Caco-2 (cell line): ENCODE measurements at regions not wholly inside any gene's neighbourhood (a gene's known extent, or its start where the extent isn't known, plus 50 kb on each side); places are given as distances from the start of the nearest gene placed in this dataset.

Experiments
- BruUV-seq: library from RNA; stranded (reverse); fragments of 400-500 nt; replicated peaks from 2 replicates; lab custom pipeline; 2021; lab: Mats Ljungman, UMichigan
- CTCF ChIA-PET: fragments of 300-600 bp; sonication (Branson Sonifier 250); formaldehyde crosslinking; loops from one replicate; lab custom pipeline; 2022; ENCODE audit warnings: antibody characterized with exemption; lab: Charles Lee
- POLR2A ChIA-PET: fragments of 300-600 bp; sonication (Branson Sonifier 250); formaldehyde crosslinking; loops from one replicate; lab custom pipeline; 2022; ENCODE audit warnings: antibody characterized with exemption; lab: Charles Lee
- DNase-seq, 2 experiments: peaks; one replicate each; pipeline versions ENCODE4 v3.0.0 to v3.0.0-alpha.2; 2020 to 2022
- H3K27me3 ChIP-seq: replicated peaks from 2 replicates; pipeline ENCODE4 v1.6.0; 2011; ENCODE audit warnings: low read length; ENCODE audit not compliant: control insufficient read depth, insufficient read depth
- H3K36me3 ChIP-seq: 2 replicates; pipeline ENCODE4 v1.5.1; 2011; ENCODE audit warnings: low read length; ENCODE audit not compliant: control insufficient read depth, insufficient read depth
- H3K4me1 ChIP-seq: fragments of 250-450 bp; sonication (Bioruptor Pico); 2 replicates; pipeline ENCODE4 v1.5.1; 2020; ENCODE audit warnings: mild to moderate bottlenecking
- H3K4me3 ChIP-seq: 2 replicates; pipeline ENCODE4 v1.5.1; 2011; ENCODE audit warnings: low read depth, mild to moderate bottlenecking, control low read depth, low read length
- H3K9me3 ChIP-seq: fragments of 250-450 bp; sonication (Bioruptor Pico); 2 replicates; pipeline ENCODE4 v1.5.1; 2020; ENCODE audit warnings: mild to moderate bottlenecking, moderate library complexity
- H3K27ac Mint-ChIP-seq: one replicate; pipeline ENCODE4 v1.8.0; 2022; ENCODE audit warnings: mixed read lengths; ENCODE audit not compliant: unreplicated experiment
- H3K27me3 Mint-ChIP-seq: one replicate; pipeline ENCODE4 v1.8.0; 2022; ENCODE audit warnings: mixed read lengths; ENCODE audit not compliant: insufficient read depth, unreplicated experiment
- H3K36me3 Mint-ChIP-seq: one replicate; pipeline ENCODE4 v1.8.0; 2022; ENCODE audit warnings: mild to moderate bottlenecking, mixed read lengths; ENCODE audit not compliant: insufficient read depth, unreplicated experiment
- H3K4me1 Mint-ChIP-seq: one replicate; pipeline ENCODE4 v1.8.0; 2022; ENCODE audit warnings: low read depth, mixed read lengths; ENCODE audit not compliant: unreplicated experiment
- H3K4me3 Mint-ChIP-seq: one replicate; pipeline ENCODE4 v1.8.0; 2022; ENCODE audit warnings: mild to moderate bottlenecking, moderate library complexity, mixed read lengths; ENCODE audit not compliant: unreplicated experiment
- H3K9me3 Mint-ChIP-seq: one replicate; pipeline ENCODE4 v1.8.0; 2022; ENCODE audit warnings: mixed read lengths; ENCODE audit not compliant: unreplicated experiment
- intact Hi-C: fragments of 100-400 bp; cut with micrococcal nuclease; formaldehyde crosslinking; loops from one replicate; pipeline ENCODE4 v1.10.0; 2022; ENCODE audit not compliant: unreplicated experiment
- TF ChIP-seq, protein P1 (sequence below), 2 experiments: fragments of 200-600 bp in 1 of 2; IDR thresholded peaks; 1 replicate in 1 of 2; 2 replicates in 1 of 2; pipeline versions ENCODE4 v1.5.1 to v1.8.0; 2011 to 2022; ENCODE audit warnings: antibody characterized with exemption in 1 of 2, control low read depth in 1 of 2, inconsistent platforms in 1 of 2, low read depth in 1 of 2, low read length in 1 of 2, mild to moderate bottlenecking in 1 of 2, moderate library complexity in 1 of 2; ENCODE audit not compliant: insufficient read depth in 1 of 2, severe bottlenecking in 1 of 2, unreplicated experiment in 1 of 2

DNA sequence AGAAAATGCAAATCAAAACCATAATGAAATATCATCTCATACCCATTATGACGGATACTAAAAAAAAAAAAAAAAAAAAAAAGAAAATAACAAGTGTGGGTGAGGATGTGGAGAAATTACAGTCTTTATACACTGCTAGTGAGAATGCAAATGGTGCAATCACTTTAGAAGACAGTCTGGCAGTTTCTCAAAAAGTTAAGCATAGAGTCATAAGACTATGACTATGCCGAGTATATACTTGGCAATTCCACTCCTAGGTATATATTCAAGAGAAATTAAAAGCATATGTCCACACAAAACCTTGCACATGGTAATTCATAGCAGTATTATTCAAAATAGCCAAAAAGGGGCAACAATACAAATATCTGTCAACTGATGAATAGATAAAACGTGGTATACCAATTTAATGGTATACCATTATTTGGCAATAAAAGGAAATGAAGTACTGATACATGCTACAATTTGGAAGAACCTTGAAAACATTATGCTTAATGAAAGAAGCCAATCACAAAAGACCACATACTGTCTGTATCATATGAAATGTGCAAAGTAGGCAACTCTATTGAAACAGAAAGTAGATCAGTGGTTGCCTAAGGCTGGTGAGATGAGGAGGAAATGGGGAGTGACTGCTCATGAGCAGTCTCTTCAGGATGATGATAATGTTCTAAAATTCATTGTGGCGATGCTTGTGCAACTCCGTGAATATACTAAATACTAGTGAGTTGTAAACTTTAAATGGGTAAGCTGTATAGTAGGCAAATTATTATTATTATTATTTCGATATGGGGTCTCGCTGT is 90.1 kb upstream of the NANOS1 start:
- H3K36me3 ChIP-seq: no peaks in the 10 kb centered on the region
- Mint-ChIP-seq H3K9me3 (no peaks in the 10 kb centered on the region), H3K27me3 (peaks cover 10% of the 10 kb centered on the region), H3K4me1 (no peaks in the 10 kb centered on the region), H3K27ac (no peak overlapping the region), H3K36me3 (no peaks in the 10 kb centered on the region), H3K4me3 (no peak overlapping the region)
- ChIA-PET CTCF (no interaction called here), POLR2A (no interaction called here)
- TF ChIP-seq, protein P1, sequence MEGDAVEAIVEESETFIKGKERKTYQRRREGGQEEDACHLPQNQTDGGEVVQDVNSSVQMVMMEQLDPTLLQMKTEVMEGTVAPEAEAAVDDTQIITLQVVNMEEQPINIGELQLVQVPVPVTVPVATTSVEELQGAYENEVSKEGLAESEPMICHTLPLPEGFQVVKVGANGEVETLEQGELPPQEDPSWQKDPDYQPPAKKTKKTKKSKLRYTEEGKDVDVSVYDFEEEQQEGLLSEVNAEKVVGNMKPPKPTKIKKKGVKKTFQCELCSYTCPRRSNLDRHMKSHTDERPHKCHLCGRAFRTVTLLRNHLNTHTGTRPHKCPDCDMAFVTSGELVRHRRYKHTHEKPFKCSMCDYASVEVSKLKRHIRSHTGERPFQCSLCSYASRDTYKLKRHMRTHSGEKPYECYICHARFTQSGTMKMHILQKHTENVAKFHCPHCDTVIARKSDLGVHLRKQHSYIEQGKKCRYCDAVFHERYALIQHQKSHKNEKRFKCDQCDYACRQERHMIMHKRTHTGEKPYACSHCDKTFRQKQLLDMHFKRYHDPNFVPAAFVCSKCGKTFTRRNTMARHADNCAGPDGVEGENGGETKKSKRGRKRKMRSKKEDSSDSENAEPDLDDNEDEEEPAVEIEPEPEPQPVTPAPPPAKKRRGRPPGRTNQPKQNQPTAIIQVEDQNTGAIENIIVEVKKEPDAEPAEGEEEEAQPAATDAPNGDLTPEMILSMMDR (IDR thresholded peaks at IDR 0.05; ENCODE audit: insufficient read depth in 1 of 2, low read depth in 1 of 2, low read length in 1 of 2, severe bottlenecking in 1 of 2, unreplicated experiment in 1 of 2): no peak
- H3K4me3 ChIP-seq: no peak overlapping the region
- H3K27me3 ChIP-seq: no peaks in the 10 kb centered on the region
- H3K4me1 ChIP-seq: no peaks in the 10 kb centered on the region
- DNase-seq: no peak
- BruUV-seq: no TSS peak
- intact Hi-C loops: no loop called here
- no peaks in the 10 kb centered on the region for H3K9me3 ChIP-seq

DNA sequence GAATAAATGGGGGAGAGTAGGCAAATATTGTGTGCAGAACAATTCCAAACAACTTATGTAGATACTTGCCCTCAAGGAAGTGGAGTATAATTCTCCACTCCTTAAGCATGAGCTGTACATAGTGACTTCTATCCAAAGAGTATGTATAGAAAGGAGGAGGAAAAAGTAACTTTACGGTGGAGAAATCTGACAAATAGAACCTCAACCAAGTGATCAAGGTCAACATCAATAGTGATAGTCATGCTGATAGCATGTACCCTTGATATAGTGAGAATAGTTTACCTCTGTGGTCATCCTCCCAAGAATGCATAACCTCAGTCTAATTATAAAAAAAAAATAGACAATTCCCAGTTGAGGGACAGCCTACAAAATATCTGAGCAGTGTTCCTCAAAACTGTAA is 89.1 kb upstream of the NANOS1 start:
- POLR2A ChIA-PET: no interaction called here
- TF ChIP-seq, protein P1 (IDR thresholded peaks at IDR 0.05; ENCODE audit: insufficient read depth in 1 of 2, low read depth in 1 of 2, low read length in 1 of 2, severe bottlenecking in 1 of 2, unreplicated experiment in 1 of 2): no peak

DNA sequence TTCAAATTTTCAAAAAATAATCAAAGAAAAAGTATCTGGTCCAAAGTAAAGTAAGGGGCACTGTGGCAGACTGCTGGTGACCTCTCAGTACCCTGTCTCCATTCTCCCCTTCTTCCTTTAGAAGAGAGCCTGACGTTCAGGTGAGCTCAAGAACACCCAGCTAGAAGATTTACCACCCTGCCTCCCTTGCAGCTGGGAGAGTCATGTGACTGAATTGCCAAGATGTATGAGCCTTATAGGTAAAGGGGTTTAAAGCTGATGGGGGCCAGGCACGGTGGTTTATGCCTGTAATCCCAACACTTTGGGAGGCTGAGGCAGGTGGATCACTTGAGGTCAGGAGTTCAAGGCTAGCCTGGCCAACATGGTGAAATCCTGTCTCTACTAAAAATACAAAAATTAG is 86.3 kb upstream of the NANOS1 start:
- peaks cover 6% of the 10 kb centered on the region for H3K4me1 Mint-ChIP-seq

More for the DNA sequence above, 89.1 kb upstream of the NANOS1 start:
- Mint-ChIP-seq H3K9me3 (no peaks in the 10 kb centered on the region), H3K27ac (no peak overlapping the region), H3K4me3 (no peak overlapping the region), H3K4me1 (no peaks in the 10 kb centered on the region), H3K36me3 (no peaks in the 10 kb centered on the region), H3K27me3 (peaks cover 5% of the 10 kb centered on the region)
- Histone ChIP-seq H3K9me3 (no peaks in the 10 kb centered on the region), H3K4me3 (no peak overlapping the region), H3K36me3 (no peaks in the 10 kb centered on the region), H3K4me1 (no peaks in the 10 kb centered on the region), H3K27me3 (no peaks in the 10 kb centered on the region)
- DNase-seq: no peak
- intact Hi-C loops: no loop called here
- CTCF ChIA-PET: no interaction called here
- no TSS peak for BruUV-seq

More for the DNA sequence above, 86.3 kb upstream of the NANOS1 start:
- Histone ChIP-seq H3K4me1 (no peaks in the 10 kb centered on the region), H3K9me3 (no peaks in the 10 kb centered on the region), H3K36me3 (no peaks in the 10 kb centered on the region), H3K4me3 (no peak overlapping the region), H3K27me3 (no peaks in the 10 kb centered on the region)
- H3K27me3 Mint-ChIP-seq: no peaks in the 10 kb centered on the region
- H3K36me3 Mint-ChIP-seq: no peaks in the 10 kb centered on the region
- BruUV-seq: no TSS peak
- POLR2A ChIA-PET: no interaction called here
- no peak overlapping the region for H3K4me3 Mint-ChIP-seq
- no peak for DNase-seq
- H3K9me3 Mint-ChIP-seq: peaks cover 9% of the 10 kb centered on the region
- CTCF ChIA-PET: no interaction called here
- no peak overlapping the region for H3K27ac Mint-ChIP-seq
- intact Hi-C loops: no loop called here
- TF ChIP-seq, protein P1 (IDR thresholded peaks at IDR 0.05; ENCODE audit: insufficient read depth in 1 of 2, low read depth in 1 of 2, low read length in 1 of 2, severe bottlenecking in 1 of 2, unreplicated experiment in 1 of 2): no peak
